GM19023 (cell line): ENCODE measurements at regions not wholly inside any gene's neighbourhood (a gene's known extent, or its start where the extent isn't known, plus 50 kb on each side); places are given as distances from the start of the nearest gene placed in this dataset.
"Not testable (repeated sequence)": the region's sequence is repeated elsewhere in the genome, so short reads cannot be mapped to it uniquely, and the experiment has no call there.

ENCODE experiments used
- ATAC-seq: cut with Tn5 transposase; IDR thresholded peaks from one replicate; pipeline ENCODE4 v1.9.1; 2021; ENCODE audit warnings: mild to moderate bottlenecking, moderate library complexity; ENCODE audit not compliant: unreplicated experiment

DNA sequence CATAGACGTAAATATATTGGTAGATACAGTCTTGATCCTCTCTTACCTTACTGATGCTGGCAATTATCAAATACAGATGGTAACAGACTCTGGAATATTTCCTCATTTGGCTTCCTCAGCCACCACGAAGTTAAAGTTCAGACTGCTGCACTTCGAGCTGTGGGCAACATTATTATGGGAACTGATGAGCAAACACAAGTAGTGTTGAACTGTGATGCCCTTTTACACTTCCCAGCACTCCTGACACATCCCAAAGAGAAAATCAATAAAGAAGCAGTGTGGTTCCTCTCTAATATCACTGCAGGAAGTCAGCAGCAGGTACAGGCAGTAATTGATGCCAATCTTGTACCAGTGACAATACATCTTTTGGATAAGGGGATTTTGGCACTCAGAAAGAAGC is 162.7 kb upstream of the NT5E start:
- no peak for ATAC-seq

DNA sequence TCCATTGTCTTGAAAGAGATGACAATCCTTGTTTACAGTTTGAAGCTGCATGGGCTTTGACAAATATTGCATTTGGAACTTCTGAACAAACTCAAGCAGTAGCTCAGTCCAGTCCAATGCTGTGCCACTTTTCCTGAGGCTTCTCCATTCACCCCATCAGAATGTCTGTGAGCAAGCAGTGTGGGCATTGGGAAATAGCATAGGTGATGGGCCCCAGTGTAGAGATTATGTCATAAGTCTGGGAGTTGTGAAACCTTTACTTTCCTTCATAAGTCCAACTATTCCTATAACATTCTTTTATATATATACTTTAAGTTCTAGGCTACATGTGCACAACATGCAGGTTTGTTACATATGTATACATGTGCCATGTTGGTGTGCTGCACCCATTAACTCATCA is 163.4 kb upstream of the NT5E start:
- not testable (repeated sequence) for ATAC-seq

DNA sequence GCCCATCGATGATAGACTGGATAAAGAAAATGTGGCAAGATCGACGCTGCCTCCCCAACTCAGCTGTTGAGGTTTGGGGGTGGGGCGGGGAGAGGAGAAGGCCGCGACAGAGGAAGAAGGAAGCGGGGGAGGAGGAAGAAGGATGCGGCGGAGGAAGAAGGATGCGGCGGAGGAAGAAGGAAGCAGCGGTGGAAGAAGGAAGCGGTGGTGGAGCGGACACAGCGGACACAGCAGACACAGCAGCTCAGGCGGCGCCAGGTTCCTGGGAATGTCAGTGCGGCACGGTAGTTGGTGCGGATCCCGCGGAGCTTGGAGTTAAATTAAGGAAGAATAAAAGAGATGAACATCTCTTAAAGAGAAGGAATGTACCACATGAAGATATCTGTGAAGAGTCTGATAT is 163.9 kb upstream of the NT5E start:
- ATAC-seq = no peak

DNA sequence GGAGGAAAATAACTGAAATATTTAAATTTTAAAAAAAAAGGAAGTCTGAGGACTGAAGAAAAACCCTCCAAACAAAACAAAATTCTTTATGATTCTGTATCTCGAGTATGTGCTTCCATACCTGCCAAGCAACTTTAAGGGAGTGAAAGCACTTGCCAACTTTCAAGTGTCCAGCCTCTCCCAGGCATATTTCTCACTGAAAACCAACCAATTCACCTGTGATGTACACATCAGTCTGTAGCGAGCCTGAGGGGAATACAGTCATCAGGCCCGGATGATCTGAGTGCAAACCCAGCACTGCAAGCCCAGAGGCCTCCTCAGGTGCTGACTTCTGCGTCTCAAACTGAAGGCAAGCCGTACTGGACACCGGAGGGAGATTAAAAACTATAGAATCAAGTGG is 164.8 kb upstream of the NT5E start:
- ATAC-seq = no peak

DNA sequence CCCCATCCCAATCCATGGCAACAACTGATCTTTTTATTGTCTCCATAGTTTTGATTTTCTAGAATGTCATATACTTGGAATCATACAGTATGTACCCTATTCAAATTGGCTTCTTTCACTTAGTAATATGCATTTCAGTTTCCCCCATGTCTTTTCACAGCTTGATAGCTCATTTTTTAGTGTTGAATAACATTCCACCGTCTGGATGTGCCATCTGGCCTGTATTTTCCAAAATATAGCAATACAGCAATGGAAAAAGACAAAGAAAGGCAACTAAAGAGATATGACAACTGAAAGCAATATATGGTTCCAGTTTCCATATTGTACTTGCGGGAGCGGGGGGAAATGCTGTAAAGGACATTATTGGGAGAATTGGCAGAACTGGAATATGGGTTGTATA is 166.4 kb upstream of the NT5E start:
- ATAC-seq = no peak

DNA sequence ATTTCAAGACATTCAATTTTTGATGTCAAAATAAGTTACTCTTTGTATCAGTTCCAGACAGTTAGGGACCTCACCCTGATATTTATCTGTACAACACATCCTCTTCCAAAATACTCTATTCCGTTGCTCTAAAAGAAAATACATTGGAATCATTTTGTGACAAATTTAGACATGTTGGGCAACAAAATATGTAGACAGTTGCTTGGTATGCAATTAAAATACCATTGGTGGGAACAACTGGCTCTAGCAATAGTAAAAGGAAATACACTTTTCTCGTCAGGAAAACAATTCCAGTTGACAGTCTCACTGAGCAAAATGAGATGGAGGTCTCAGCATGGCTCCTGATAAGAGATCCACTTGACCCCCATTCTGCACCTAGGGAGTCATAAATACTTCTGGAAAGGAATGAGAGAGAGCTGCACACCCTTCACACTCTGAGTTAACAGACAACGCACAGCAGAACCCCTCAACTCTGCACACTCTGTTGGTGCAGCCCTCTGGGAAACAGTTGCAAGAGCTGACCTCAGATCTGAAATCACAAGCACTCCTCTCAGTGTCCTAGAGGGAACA is 171.3 kb upstream of the NT5E start:
- ATAC-seq = no peak

DNA sequence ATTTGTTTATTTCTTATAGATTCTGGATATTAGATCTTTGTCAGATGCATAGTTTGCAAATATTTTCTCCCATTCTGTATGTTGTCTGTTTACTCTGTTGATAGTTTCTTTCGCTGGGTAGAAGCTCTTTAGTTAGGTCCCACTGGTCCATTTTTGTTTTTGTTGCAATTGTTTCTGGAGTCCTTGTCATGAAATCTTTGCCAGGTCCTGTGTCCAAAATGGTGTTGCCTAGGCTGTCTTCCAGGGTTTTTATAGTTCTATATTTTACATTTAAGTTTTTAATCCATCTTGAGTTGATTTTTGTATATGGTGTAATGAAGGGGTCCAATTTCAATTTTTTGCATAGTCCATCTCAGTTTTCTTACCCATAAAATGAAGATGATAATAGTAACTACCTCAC is 173.9 kb upstream of the NT5E start:
- not testable (repeated sequence) for ATAC-seq

DNA sequence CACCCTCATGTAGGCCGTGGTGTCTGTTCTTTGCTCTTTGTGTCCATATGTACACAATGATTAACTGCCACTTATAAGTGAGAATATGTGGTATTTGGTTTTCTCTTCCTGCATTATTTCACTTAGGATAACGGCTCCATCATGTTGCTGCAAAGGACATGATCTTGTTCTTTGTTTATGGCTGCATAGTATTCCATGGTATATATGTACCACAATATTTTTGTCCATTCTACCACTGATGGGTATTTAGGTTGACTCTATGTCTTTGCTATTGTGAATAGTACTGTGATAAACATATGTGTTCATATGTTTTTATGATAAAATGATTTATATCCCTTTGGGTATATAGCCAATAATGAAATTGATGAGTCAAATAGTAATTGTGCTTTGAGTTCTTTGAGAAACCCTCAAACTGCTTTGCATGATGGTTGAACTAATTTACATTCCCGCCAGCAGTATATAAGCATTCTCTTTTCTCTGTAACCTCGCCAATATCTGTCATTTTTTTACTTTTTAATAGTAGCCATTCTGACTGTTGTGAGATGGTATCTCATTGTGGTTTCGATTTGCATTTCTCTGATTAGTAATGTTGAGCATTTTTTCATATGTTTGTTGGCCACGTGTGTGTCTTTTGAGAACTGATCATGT is 174.4 kb upstream of the NT5E start:
- ATAC-seq = no peak

DNA sequence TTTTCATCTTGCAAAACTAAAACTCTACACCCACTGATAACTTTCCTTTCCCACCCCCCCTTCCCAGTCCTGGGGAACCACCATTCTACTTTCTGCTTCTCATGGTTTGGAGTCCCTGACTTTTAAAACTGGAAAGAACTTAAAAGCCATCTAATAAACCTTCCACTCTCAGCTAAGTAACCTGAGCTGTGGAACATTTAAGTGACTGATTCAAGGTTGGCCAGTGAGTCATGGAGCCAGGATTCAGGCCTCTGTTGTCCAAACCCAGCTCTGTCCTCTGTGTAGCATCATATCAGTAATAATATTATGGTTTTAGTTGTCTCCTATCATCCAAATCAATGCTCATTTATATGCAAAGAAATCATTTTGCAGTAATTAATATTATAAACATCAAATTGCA is 176.0 kb upstream of the NT5E start:
- ATAC-seq = no peak

DNA sequence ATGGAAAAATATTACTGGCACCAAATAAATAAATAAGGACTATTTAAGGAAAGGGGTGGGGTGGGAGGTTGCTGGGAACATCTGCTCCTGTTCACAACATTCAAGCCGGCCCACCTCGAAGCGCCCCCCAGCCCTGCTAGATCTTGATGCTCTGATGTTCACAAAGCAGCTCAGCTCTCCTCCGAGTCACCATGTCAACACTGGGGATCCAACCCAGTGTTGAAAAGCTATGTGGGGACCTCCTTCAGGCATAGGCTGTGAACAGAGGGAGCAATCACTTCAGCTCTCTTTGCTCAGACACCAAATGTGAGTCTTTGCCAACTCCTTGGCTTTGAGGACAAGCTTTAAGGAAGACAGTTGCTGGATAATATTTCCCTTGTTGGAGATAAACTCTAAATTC is 176.8 kb upstream of the NT5E start:
- ATAC-seq = no peak

DNA sequence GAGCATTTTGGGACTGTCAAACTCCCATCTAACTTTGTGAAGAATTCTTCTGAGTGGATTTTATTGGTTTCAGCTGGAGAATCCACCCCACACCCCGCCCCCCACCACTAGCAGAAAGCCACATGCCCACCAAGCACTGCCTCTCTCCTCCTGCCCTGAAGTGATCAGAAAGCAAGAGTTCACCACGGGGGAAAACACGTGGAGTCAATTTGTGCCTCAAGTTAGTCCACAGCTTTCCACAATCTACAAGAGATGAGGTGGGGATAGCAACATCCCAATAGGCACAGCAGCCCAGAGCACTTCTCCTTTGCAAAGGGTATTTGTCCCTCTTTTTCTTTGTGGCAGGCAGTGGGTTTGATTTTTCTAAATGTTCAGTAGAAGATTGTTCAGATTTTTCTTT is 177.3 kb upstream of the NT5E start:
- ATAC-seq = no peak

DNA sequence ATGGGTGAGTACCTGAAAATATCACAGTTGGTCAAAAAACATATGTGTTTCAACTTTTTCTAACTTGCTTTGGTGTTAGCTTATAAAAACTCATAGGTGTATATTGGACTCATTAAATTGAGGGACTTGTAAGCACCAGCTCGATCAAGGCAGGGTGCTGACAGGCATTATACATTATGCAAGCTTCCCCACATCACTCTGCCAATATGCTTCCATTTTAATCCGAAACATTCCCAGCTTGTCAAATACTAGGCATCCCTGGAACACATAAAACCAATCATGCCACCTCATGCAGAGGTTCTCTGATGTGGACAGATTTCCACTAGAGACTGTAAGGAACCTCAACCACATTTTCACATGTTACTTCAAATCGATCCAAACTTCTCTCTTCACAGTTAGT is 187.3 kb upstream of the NT5E start:
- ATAC-seq = no peak

DNA sequence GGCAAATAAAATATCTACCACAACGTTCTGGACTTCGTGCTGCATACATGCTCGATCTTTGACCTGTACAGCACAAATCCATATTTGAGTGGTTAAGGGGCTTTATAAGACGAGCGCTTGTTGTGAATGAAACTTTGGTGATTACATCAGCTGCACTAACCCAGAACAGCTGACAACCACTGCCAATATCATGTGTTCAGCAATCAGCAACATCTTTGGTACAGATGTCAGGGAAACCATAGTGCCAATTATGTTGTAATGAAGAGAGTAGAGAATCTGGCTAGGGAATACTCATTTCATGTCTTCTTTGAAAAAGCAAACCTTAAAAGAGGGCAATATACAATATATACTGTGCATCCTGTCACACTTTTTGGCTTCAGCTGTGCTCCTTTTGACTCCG is 188.6 kb upstream of the NT5E start:
- ATAC-seq = no peak

DNA sequence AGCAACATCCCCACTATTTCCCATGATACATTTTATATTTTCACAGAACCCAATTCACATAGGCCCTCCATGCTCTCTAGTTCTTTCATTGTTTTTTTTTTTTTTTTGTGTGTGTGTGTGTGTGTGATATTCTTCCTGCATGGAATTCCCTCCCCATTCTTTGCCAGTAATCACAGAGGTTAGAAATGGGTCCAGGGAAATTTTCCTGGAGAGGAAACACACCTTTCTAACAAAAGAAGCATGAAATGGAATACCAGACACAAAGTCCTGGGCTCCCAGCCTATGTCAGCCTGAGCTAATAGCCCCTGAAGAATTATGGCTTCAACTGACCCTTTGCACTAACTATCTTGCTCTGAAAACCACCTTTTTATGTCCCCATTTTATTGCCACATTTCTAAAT is 194.2 kb upstream of the NT5E start:
- no peak for ATAC-seq

DNA sequence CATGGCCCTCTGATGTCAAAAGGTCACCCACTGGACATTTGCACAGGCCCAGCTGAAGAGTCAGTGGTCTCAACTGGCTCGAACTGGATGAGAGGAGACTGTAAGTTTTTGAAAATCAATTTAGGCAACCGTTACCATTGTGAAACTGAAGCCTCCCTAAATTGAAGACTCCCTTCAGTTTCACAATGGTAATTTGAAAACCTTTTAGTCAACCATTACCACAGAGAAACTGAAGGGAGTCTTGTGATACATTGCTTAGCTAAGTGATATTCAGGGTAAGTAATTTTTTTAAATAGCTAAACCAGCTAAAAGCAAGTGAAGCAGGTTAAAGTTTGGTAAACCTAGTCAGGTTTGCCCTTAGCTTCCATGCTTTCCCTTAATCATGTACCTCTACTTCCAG is 197.3 kb upstream of the NT5E start:
- ATAC-seq = no peak

DNA sequence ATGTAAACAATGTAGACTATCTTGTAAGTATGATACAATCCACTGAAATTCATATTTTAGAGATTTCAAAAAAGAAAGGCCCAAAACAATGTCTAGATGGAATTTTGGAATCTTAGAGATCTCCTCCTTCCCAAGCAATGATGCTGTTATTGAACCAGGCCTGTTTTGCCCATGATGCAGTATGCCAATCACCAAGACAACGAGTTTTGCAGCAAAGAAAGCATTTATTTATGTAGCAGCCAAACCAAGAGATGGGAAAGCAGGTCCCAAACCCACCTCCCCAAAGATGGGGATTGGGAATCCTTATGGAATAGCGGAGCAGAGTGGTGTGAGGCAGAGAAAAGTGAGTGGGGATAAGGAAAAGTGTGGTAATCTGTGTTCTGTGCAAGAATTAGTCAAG is 197.8 kb upstream of the NT5E start:
- ATAC-seq = no peak

DNA sequence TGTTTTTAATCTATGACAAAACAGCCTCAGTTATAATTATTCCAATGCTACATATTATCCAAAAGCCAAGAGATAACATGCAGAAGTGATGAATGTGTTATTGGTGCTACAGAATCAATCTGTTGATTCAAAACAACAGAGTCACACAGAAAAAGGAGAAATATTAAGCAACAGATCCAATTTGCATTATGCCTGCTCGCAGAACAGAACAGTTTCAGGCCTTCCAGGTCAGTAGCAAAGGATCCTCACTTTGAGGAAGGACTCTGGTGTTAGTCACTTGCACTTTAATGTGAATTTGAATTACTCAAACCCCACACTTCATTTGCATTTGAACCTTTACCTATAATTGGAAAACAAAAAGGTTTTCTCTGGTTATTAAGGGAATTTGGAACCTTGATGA is 198.6 kb upstream of the NT5E start:
- ATAC-seq = no peak

DNA sequence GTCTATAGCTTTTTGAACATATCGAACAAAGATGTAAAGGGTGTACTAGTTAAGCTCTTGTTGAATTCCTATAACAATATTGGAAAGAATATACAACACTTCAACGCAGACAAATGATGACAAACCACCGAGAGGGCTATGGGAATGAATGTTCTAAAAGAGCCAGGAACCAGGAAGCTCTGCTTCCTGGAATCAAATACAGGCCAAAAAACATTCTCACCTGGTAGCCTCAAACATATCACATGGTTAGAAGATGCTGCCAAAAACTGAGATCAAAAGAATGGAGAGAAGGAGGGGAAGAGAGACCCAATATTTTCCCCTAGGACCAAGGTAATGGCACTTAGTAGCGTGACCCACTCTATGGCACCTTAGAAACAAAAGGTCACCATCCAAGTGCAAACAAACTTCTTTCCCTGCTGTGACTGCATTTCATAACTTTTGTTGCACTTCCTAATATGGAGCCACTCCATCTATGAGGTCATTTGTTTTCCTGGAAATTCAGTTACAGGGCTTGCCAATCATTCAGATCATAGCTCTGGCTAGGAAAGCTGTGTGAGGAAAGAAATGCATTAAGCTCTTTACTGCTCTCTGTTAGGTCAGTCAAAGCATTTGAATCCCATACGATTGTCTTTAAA is 199.2 kb upstream of the NT5E start:
- ATAC-seq = no peak

DNA sequence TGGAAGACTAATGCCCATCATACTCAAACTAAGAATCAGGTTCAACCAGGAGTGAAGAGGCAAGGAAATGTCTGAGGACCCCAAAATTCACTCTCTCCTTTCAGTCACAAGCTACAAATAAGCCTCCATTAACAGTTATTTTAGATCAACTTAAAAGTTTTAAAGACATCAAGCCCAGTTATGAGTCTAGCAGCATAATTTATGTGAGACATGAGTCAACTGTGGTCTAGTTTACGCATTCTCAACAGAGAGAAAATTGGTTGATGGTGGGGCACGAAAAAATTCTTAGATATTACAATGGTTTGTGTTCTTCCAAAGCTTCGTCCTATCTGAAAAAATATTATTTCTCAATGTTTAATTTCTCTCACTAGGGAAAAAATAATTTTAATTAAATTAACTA is 204.9 kb upstream of the NT5E start:
- no peak for ATAC-seq

DNA sequence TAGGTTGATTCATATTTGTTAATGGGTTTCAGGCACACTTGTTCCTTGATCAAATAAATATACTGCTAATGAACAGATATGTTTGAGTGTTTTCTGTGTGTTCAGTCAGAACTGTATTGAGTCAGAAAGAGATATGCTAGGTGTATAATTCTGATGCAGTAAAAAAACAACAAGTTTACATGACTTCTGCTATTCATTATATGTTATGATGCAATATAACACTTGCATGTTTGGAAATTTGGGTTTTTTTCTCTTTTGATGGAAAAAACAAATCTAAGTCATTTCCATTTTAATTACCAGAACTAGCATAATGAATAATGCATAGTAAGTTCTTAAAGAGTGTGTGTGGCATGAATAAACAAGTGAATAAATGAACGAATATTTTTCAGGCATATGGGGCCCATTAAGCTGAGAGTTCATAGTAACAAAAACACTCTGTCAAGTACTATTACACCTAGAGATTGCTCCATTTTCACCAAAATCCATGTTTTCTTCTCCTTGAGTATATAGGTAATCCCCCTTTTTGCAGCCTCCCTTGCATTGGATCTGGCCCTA is 208.3 kb upstream of the NT5E start:
- ATAC-seq = no peak

DNA sequence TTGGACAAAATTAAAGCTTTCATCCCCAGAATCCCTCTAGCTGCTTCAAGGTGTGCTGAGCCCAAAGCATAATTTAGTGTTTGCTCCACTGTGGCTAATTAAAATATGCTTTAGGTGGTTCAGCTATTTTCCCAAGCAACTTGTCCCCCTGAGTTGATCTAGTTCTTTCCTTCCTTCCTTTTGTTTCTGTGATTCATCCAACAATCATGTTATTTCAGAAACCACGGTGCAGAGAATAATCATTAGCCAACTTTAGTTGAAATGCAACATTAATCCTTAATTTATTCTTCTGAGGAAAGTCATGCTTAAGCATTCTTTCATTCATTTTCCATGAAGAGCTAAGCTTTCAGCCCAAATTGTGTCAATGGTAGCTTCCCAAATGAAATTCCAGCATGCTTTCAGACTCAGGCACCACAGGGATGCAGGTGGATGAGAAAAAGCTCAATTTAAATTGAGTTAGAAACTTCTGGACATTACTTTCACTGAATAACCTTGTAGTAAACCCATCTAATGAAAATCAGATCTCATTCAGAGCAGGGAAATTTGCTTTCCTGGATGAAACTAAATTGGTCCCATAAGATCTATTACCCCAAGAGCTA is 209.0 kb upstream of the NT5E start:
- ATAC-seq = no peak

DNA sequence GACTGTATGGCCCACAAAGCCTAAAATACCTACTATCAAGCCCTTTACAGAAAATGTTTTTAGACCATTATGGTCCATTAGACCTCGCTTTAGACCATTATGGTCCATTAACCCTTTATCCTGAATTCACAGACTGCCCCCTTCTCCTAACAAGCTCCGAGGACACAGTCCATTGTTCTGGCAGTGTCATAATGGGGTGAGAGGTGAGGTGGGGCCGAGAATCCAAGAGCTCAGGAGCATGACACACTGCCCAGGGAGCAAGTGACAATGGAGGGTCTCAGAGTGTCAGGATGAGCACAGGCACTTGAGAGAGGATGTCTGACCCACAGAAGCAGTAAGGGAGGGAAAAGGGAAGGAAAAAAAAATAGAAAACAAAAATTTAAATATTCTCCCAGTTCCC is 212.4 kb upstream of the NT5E start:
- ATAC-seq = no peak
